HepG2 (cell line): ENCODE measurements at regions not wholly inside any gene's neighbourhood (a gene's known extent, or its start where the extent isn't known, plus 50 kb on each side); places are given as distances from the start of the nearest gene placed in this dataset.

Source experiments
- ATAC-seq: fragments of 200-7000 bp; cut with Tn5 transposase; 3 replicates; pipeline ENCODE4 v1.9.1; 2020; ENCODE audit warnings: mild to moderate bottlenecking, moderate library complexity
- BruUV-seq: library from RNA; stranded (reverse); fragments of 400-500 nt; replicated peaks from 2 replicates; lab custom pipeline; 2021; lab: Mats Ljungman, UMichigan
- CTCF ChIA-PET: fragments of 300-600 bp; formaldehyde crosslinking; extraction: SDS; loops from one replicate; lab custom pipeline; 2021; ENCODE audit warnings: low total read pairs, inconsistent platforms, low intra/inter-chr PET ratio; lab: Yijun Ruan, JAX
- POLR2A ChIA-PET: fragments of 350-600 bp; sonication (Branson Sonifier 250); formaldehyde crosslinking; loops from one replicate; lab custom pipeline; 2020; ENCODE audit warnings: antibody characterized with exemption, inconsistent platforms; lab: Yijun Ruan, JAX
- DNase-seq: peaks from one replicate; pipeline ENCODE4 v3.0.0-alpha.2; 2015; ENCODE audit warnings: low spot score
- FAIRE-seq: peaks from 3 replicates; lab custom pipeline; 2011; peaks lifted over from hg19 to GRCh38; lab: Jason Lieb, UNC
- H2AFZ ChIP-seq: one replicate; pipeline ENCODE4 v1.6.1; 2011; ENCODE audit warnings: low read length, inconsistent platforms
- H3K27ac ChIP-seq: fragments of 300-600 bp; 3 replicates; pipeline ENCODE4 v1.8.0; 2011; ENCODE audit warnings: mixed run types, mild to moderate bottlenecking, mixed read lengths, low read length, inconsistent platforms; ENCODE audit not compliant: insufficient read depth; ENCODE audit errors: extremely low read length
- H3K27me3 ChIP-seq, 2 experiments: fragments of 200-600 bp in 1 of 2; 2 replicates in 1 of 2; 3 replicates in 1 of 2; pipeline versions ENCODE4 v1.6.0 to v1.8.0; 2011; ENCODE audit warnings: low read length in 2 of 2, mild to moderate bottlenecking in 2 of 2, moderate library complexity in 2 of 2, inconsistent platforms in 1 of 2; ENCODE audit not compliant: insufficient read depth in 2 of 2, control insufficient read depth in 1 of 2
- H3K36me3 ChIP-seq, 2 experiments: fragments of 200-600 bp in 1 of 2; replicated peaks in 1 of 2; 2 replicates in 1 of 2; 3 replicates in 1 of 2; pipeline versions ENCODE4 v1.5.1 to v1.8.0; 2011; ENCODE audit warnings: low read length in 2 of 2, inconsistent platforms in 1 of 2; ENCODE audit not compliant: insufficient read depth in 2 of 2, control insufficient read depth in 1 of 2
- H3K4me1 ChIP-seq: 2 replicates; pipeline ENCODE4 v1.5.1; 2012; ENCODE audit warnings: low read length, inconsistent platforms; ENCODE audit not compliant: insufficient read depth
- H3K4me2 ChIP-seq: 2 replicates; pipeline ENCODE4 v1.6.0; 2011; ENCODE audit warnings: low read depth, low read length, inconsistent platforms
- H3K4me3 ChIP-seq, 3 experiments: fragments of 200-600 bp in 1 of 3; sonication (generic), shearing (Covaris generic) in 1 of 3; replicated peaks in 1 of 3; 2 replicates each; pipeline ENCODE4 v1.5.1; 2011 to 2016; ENCODE audit warnings: low read length in 3 of 3, inconsistent platforms in 2 of 3, low read depth in 2 of 3, mild to moderate bottlenecking in 2 of 3, control low read depth in 1 of 3, mixed read lengths in 1 of 3; ENCODE audit not compliant: insufficient read depth in 1 of 3
- H3K79me2 ChIP-seq: one replicate; pipeline ENCODE4 v1.6.1; 2011; ENCODE audit warnings: low read length, inconsistent platforms; ENCODE audit not compliant: insufficient read depth
- H3K9ac ChIP-seq: 2 replicates; pipeline ENCODE4 v1.6.0; 2011; ENCODE audit warnings: mild to moderate bottlenecking, low read depth, low read length, inconsistent platforms; ENCODE audit not compliant: insufficient read depth
- H3K9me3 ChIP-seq: 2 replicates; pipeline ENCODE4 v1.5.1; 2012; ENCODE audit warnings: mild to moderate bottlenecking, low read length
- H4K20me1 ChIP-seq: 2 replicates; pipeline ENCODE4 v1.6.0; 2011; ENCODE audit warnings: inconsistent platforms, mild to moderate bottlenecking, low read length, moderate library complexity; ENCODE audit not compliant: insufficient read depth
- AHR ChIP-seq: IDR thresholded peaks from 2 replicates; pipeline ENCODE4 v1.6.1; 2018; ENCODE audit warnings: missing genetic modification reagents, missing compliant biosample characterization
- CC2D1A ChIP-seq: sonication (generic); formaldehyde crosslinking; IDR thresholded peaks from 2 replicates; pipeline ENCODE4 v1.8.1; 2023; ENCODE audit warnings: mild to moderate bottlenecking, missing genetic modification reagents
- FOXO1 ChIP-seq: sonication (generic); formaldehyde crosslinking; IDR thresholded peaks from 2 replicates; pipeline ENCODE4 v1.4.0; 2020; ENCODE audit warnings: missing genetic modification reagents
- HNF4G ChIP-seq, 2 experiments: sonication (generic) in 1 of 2; formaldehyde crosslinking in 1 of 2; IDR thresholded peaks; 2 replicates each; pipeline versions ENCODE4 v1.4.0 to v1.6.1; 2011 to 2020; ENCODE audit warnings: borderline replicate concordance in 2 of 2, low read depth in 2 of 2, mild to moderate bottlenecking in 2 of 2, low read length in 1 of 2, missing genetic modification reagents in 1 of 2, moderate library complexity in 1 of 2
- SAP130 ChIP-seq: IDR thresholded peaks from 2 replicates; pipeline ENCODE4 v1.6.1; 2016; ENCODE audit warnings: low read depth
- ZNF564 ChIP-seq: sonication (generic); formaldehyde crosslinking; IDR thresholded peaks from 2 replicates; pipeline ENCODE4 v1.8.1; 2023; ENCODE audit warnings: mild to moderate bottlenecking, missing genetic modification reagents
- ZNF776 ChIP-seq: sonication (generic); formaldehyde crosslinking; IDR thresholded peaks from 2 replicates; pipeline ENCODE4 v1.4.0; 2020; ENCODE audit warnings: mild to moderate bottlenecking, missing genetic modification reagents
- WGBS: methylation state at CpG from one replicate; pipeline ENCODE4 v1.1.6; 2017; ENCODE audit warnings: low lambda C conversion rate; 5-methylcytosine and 5-hydroxymethylcytosine counted together
- in situ Hi-C: cut with HindIII; loops from 2 replicates; pipeline ENCODE4 v1.10.0; 2017; ENCODE audit warnings: low pct_unique_long_range_greater_than_20kb; ENCODE audit not compliant: extremely low pct_ligation_motif_present
- intact Hi-C: fragments of 100-400 bp; cut with micrococcal nuclease; formaldehyde crosslinking; loops from one replicate; pipeline ENCODE4 v1.10.0; 2022; ENCODE audit not compliant: unreplicated experiment
- TF ChIP-seq, protein P1 (sequence below): sonication (generic); formaldehyde crosslinking; IDR thresholded peaks from 2 replicates; pipeline ENCODE4 v1.8.0; 2022; ENCODE audit warnings: missing genetic modification reagents, mild to moderate bottlenecking, borderline replicate concordance
- TF ChIP-seq, protein P2 (sequence below): IDR thresholded peaks from 2 replicates; pipeline ENCODE4 v1.6.1; 2012; ENCODE audit warnings: inconsistent platforms
- TF ChIP-seq, protein P3 (sequence below): sonication (generic); formaldehyde crosslinking; IDR thresholded peaks from 2 replicates; pipeline ENCODE4 v1.4.0; 2020; ENCODE audit warnings: low read depth, mild to moderate bottlenecking, missing genetic modification reagents
- TF ChIP-seq, protein P4 (sequence below): sonication (generic); formaldehyde crosslinking; IDR thresholded peaks from 2 replicates; pipeline ENCODE4 v1.8.0; 2022; ENCODE audit warnings: mild to moderate bottlenecking, missing genetic modification reagents

DNA sequence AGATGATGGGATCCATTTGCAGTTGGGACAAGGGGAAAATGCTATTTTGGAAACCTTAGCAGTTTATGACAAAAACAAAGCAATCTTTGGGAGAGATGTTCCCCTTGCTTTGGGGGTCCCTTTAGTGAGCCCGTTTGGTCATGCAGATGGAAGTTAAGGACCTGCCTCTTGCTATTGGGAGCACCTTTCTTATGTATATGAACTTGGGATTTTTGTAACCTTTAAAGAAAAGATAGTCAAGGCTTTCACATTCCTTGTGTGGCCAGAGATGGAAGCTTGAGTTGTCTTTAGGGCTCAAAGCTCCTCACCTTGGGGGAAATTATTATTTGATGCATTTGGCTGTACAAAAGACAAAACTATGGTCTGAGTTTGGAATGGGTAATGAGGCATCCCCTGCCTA, 179.0 kb upstream of the PLPP4 start:
- in situ Hi-C loops: no loop called here
- no peaks in the 10 kb centered on the region for H3K36me3 ChIP-seq
- intact Hi-C loops: no loop called here
- BruUV-seq: no TSS peak
- ChIA-PET CTCF (no interaction called here), POLR2A (no interaction called here)
- FAIRE-seq: no peak
- H3K9ac ChIP-seq: no peak overlapping the region
- no peak overlapping the region for H2AFZ ChIP-seq
- H3K27ac ChIP-seq: no peak overlapping the region
- H3K4me3 ChIP-seq: no peak overlapping the region
- H3K9me3 ChIP-seq: no peaks in the 10 kb centered on the region
- no peaks in the 10 kb centered on the region for H4K20me1 ChIP-seq
- TF ChIP-seq, protein P1, sequence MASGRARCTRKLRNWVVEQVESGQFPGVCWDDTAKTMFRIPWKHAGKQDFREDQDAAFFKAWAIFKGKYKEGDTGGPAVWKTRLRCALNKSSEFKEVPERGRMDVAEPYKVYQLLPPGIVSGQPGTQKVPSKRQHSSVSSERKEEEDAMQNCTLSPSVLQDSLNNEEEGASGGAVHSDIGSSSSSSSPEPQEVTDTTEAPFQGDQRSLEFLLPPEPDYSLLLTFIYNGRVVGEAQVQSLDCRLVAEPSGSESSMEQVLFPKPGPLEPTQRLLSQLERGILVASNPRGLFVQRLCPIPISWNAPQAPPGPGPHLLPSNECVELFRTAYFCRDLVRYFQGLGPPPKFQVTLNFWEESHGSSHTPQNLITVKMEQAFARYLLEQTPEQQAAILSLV: no peak
- TF ChIP-seq CC2D1A (CRISPR knock-in tag) (no peak), ZNF564 (CRISPR knock-in tag) (no peak), HNF4G (IDR thresholded peaks at IDR 0.05; ENCODE audit: borderline replicate concordance, low read depth, low read length) (no peak), HNF4G (CRISPR knock-in tag; IDR thresholded peaks at IDR 0.05; ENCODE audit: borderline replicate concordance, low read depth) (no peak), AHR (no peak), FOXO1 (CRISPR knock-in tag) (no peak), ZNF776 (CRISPR knock-in tag) (no peak), SAP130 (no peak)
- TF ChIP-seq, protein P2, sequence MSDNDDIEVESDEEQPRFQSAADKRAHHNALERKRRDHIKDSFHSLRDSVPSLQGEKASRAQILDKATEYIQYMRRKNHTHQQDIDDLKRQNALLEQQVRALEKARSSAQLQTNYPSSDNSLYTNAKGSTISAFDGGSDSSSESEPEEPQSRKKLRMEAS: no peak
- TF ChIP-seq, protein P3, sequence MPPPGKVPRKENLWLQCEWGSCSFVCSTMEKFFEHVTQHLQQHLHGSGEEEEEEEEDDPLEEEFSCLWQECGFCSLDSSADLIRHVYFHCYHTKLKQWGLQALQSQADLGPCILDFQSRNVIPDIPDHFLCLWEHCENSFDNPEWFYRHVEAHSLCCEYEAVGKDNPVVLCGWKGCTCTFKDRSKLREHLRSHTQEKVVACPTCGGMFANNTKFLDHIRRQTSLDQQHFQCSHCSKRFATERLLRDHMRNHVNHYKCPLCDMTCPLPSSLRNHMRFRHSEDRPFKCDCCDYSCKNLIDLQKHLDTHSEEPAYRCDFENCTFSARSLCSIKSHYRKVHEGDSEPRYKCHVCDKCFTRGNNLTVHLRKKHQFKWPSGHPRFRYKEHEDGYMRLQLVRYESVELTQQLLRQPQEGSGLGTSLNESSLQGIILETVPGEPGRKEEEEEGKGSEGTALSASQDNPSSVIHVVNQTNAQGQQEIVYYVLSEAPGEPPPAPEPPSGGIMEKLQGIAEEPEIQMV (CRISPR knock-in tag): no peak
- TF ChIP-seq, protein P4, sequence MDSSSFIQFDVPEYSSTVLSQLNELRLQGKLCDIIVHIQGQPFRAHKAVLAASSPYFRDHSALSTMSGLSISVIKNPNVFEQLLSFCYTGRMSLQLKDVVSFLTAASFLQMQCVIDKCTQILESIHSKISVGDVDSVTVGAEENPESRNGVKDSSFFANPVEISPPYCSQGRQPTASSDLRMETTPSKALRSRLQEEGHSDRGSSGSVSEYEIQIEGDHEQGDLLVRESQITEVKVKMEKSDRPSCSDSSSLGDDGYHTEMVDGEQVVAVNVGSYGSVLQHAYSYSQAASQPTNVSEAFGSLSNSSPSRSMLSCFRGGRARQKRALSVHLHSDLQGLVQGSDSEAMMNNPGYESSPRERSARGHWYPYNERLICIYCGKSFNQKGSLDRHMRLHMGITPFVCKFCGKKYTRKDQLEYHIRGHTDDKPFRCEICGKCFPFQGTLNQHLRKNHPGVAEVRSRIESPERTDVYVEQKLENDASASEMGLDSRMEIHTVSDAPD (CRISPR knock-in tag): no peak
- H3K4me1 ChIP-seq: no peaks in the 10 kb centered on the region
- no peak for ATAC-seq
- H3K79me2 ChIP-seq: no peaks in the 10 kb centered on the region
- no peak overlapping the region for H3K4me2 ChIP-seq
- no peak for DNase-seq
- WGBS: 0% methylated on average over 1 of the region's 1 CpG
- no peaks in the 10 kb centered on the region; a peak in 1 of 5 replicates for H3K27me3 ChIP-seq
